Neural crest cell (in vitro differentiated cells): ENCODE measurements at regions not wholly inside any gene's neighbourhood (a gene's known extent, or its start where the extent isn't known, plus 50 kb on each side); places are given as distances from the start of the nearest gene placed in this dataset.

Experiments used
- DNase-seq: peaks from one replicate; pipeline ENCODE4 v3.0.0; 2021; ENCODE audit warnings: low read depth, mixed read lengths, low spot score
- H3K27ac Mint-ChIP-seq: one replicate; pipeline ENCODE4 v1.8.0; 2021; ENCODE audit warnings: mild to moderate bottlenecking, mixed read lengths; ENCODE audit not compliant: unreplicated experiment
- H3K27me3 Mint-ChIP-seq: 2 replicates; pipeline ENCODE4 v1.8.0; 2021; ENCODE audit warnings: low read depth, mild to moderate bottlenecking, mixed read lengths
- H3K36me3 Mint-ChIP-seq: 2 replicates; pipeline ENCODE4 v1.8.0; 2021; ENCODE audit warnings: low read depth, mild to moderate bottlenecking, mixed read lengths
- H3K4me1 Mint-ChIP-seq: 2 replicates; pipeline ENCODE4 v1.8.0; 2021; ENCODE audit warnings: mixed read lengths
- H3K4me3 Mint-ChIP-seq: one replicate; pipeline ENCODE4 v1.8.0; 2021; ENCODE audit warnings: mild to moderate bottlenecking, mixed read lengths
- H3K9me3 Mint-ChIP-seq: 2 replicates; pipeline ENCODE4 v1.8.0; 2021; ENCODE audit warnings: mixed read lengths
- TF ChIP-seq, protein P1 (sequence below): fragments of 200-600 bp; sonication (generic); conservative IDR thresholded peaks from 2 replicates; pipeline ENCODE4 v1.5.0; 2021; ENCODE audit warnings: antibody characterized with exemption, mild to moderate bottlenecking

DNA sequence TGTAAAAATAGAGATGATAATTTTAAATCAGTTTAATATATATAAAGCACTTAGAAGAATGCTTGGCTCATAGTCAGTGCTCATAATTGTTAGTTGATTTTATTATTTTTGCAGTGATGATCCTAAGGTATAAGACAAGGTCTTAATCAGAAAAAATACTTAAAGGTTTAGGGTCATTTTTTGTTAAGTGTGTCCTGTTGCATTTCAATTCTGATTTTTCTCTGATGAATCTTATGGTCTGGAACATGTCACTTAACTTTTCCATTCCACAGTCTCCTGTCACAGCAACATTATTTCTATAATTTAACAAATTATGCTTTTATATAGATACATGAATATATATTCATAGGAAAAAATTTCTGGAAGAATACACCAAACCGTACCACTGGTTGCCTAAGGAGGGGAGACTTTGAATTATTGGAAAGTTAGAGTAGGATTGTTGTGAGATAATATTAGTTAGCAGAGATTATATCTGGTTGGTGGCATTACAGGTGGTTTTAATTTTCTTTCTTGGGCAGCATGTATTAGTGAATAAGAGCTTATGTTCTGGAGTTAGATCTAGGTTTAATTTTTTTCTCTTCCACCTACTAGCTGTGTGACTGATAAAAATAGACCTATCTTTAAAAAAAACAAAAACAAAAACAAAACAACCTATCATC, 188.7 kb downstream of the TANC2 start:
- Mint-ChIP-seq H3K4me3 (no peak overlapping the region), H3K36me3 (no peaks in the 10 kb centered on the region)

DNA sequence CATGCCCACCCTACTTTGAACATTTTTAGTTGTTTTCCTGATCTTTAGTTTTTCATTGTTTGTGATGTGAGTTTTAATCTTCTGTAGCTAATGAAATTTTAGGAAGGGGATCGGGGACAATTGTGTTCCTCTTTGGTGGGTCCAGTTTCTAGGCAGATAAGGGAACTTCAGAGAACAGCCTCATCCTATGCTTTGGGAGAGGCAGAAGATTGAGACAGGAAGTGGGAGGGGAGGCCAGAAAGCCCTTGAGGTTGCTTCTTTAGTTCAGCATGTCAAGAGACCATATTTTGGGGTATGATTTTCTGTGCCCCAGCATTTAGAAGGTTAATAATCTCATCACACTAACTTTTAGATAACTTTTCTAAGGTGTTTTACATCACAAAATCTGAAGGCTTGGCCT, 191.0 kb downstream of the TANC2 start:
- no peak overlapping the region for H3K4me3 Mint-ChIP-seq
- H3K27me3 Mint-ChIP-seq: no peaks in the 10 kb centered on the region
- H3K36me3 Mint-ChIP-seq: no peaks in the 10 kb centered on the region
- no peaks in the 10 kb centered on the region for H3K9me3 Mint-ChIP-seq
- no peak overlapping the region for H3K27ac Mint-ChIP-seq
- peaks cover 44% of the 10 kb centered on the region for H3K4me1 Mint-ChIP-seq
- TF ChIP-seq, protein P1, sequence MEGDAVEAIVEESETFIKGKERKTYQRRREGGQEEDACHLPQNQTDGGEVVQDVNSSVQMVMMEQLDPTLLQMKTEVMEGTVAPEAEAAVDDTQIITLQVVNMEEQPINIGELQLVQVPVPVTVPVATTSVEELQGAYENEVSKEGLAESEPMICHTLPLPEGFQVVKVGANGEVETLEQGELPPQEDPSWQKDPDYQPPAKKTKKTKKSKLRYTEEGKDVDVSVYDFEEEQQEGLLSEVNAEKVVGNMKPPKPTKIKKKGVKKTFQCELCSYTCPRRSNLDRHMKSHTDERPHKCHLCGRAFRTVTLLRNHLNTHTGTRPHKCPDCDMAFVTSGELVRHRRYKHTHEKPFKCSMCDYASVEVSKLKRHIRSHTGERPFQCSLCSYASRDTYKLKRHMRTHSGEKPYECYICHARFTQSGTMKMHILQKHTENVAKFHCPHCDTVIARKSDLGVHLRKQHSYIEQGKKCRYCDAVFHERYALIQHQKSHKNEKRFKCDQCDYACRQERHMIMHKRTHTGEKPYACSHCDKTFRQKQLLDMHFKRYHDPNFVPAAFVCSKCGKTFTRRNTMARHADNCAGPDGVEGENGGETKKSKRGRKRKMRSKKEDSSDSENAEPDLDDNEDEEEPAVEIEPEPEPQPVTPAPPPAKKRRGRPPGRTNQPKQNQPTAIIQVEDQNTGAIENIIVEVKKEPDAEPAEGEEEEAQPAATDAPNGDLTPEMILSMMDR: no peak
- DNase-seq: no peak

More for the DNA sequence above, 188.7 kb downstream of the TANC2 start:
- no peaks in the 10 kb centered on the region for H3K9me3 Mint-ChIP-seq
- H3K4me1 Mint-ChIP-seq: peaks cover 66% of the 10 kb centered on the region
- no peaks in the 10 kb centered on the region for H3K27me3 Mint-ChIP-seq
- no peak overlapping the region for H3K27ac Mint-ChIP-seq
- TF ChIP-seq, protein P1: no peak
- no peak for DNase-seq

DNA sequence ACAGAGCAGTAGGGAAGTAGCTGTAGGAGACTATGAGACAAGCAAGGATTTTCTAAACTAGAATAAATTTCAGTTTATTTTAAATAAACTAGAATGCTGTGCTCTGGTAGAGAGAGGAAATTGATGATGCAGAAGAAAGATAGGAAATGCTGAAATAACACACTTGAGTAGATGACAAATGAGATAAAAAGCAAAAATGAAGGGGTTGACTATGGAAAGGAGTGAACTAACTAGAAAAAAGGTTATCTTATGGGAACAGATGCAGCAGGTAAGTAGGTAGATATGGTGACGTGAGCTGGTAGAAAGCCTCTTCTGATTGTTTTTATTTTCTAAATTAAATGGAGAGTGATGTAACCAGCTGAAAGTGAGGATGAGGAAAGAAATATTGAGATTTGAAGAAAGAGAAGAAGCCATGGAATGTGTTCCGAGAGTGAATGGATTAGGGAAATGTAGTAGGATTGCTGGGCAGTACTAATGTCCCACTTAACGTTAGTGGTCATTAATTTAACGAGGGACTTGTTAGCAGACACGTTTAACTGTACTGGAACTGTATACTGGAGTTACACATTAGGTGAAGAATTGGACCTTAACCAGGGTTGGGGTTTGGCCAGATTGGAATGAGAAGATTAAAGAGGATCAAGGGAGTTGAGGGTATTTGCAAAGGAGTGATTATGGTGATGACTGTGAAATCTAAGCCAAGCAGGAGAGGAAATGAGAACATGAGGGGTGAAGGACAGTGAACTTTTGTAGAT, 196.5 kb downstream of the TANC2 start:
- TF ChIP-seq, protein P1: no peak
- Mint-ChIP-seq H3K4me3 (no peak overlapping the region), H3K27me3 (no peaks in the 10 kb centered on the region), H3K9me3 (no peaks in the 10 kb centered on the region), H3K27ac (no peak overlapping the region), H3K4me1 (no peaks in the 10 kb centered on the region), H3K36me3 (no peaks in the 10 kb centered on the region)
- no peak for DNase-seq

DNA sequence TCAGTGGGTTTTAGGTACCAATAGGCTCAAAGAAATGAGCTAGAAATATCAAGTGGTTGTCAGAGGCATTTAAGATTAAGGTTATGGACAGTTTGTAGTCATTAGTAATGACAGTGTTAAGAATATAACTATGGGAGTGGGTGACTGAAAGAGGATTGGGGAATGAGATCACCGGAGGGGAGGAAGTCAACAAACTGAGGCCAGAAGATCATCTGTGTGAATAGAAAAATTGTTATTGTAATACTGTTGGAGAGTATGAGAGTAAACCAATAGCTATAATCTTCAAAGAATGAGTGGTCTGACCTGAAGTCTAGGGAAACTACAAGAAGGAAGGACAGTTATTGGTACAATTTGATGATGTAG, 197.1 kb downstream of the TANC2 start:
- Mint-ChIP-seq H3K27ac (no peak overlapping the region), H3K36me3 (no peaks in the 10 kb centered on the region), H3K4me3 (no peak overlapping the region), H3K4me1 (no peaks in the 10 kb centered on the region), H3K27me3 (no peaks in the 10 kb centered on the region), H3K9me3 (no peaks in the 10 kb centered on the region)
- DNase-seq: no peak
- TF ChIP-seq, protein P1: no peak

DNA sequence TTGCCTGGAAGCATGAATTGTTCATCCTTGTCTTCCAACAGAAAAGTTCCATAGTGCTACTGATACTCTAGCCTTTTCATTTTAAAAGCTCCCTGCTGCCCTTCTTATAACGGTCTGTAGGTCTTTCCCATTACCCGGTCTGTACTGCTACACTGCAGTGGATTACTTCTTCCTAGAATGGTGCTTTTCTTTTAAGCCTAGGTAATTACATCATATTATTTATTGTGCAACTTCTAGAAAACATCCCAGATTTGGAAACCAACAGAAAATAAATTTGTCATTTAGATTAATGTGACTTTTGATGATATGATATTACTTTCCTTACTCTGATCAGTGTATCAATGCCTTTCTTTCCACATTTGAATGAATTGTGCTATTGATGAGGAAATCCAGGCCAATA, 199.4 kb downstream of the TANC2 start:
- TF ChIP-seq, protein P1: no peak
- Mint-ChIP-seq H3K27ac (no peak overlapping the region), H3K4me3 (no peak overlapping the region), H3K9me3 (no peaks in the 10 kb centered on the region), H3K36me3 (peaks cover 2% of the 10 kb centered on the region), H3K4me1 (no peaks in the 10 kb centered on the region), H3K27me3 (no peaks in the 10 kb centered on the region)
- DNase-seq: no peak
